ENCODE measurements at regions not wholly inside any gene's neighbourhood (a gene's known extent, or its start where the extent isn't known, plus 50 kb on each side); places are given as distances from the start of the nearest gene placed in this dataset.
"Not testable (repeated sequence)": the region's sequence is repeated elsewhere in the genome, so short reads cannot be mapped to it uniquely, and the experiment has no call there.

GRCh38 chr13:73661687-73662425 is 472.3 kb downstream of the KLF12 start:
- DNase-seq = no peak

GRCh38 chr13:73661066-73661465 is 473.1 kb downstream of the KLF12 start:
- no peak for DNase-seq

GRCh38 chr13:73658639-73659038 is 475.6 kb downstream of the KLF12 start:
- no peak for DNase-seq

DNA sequence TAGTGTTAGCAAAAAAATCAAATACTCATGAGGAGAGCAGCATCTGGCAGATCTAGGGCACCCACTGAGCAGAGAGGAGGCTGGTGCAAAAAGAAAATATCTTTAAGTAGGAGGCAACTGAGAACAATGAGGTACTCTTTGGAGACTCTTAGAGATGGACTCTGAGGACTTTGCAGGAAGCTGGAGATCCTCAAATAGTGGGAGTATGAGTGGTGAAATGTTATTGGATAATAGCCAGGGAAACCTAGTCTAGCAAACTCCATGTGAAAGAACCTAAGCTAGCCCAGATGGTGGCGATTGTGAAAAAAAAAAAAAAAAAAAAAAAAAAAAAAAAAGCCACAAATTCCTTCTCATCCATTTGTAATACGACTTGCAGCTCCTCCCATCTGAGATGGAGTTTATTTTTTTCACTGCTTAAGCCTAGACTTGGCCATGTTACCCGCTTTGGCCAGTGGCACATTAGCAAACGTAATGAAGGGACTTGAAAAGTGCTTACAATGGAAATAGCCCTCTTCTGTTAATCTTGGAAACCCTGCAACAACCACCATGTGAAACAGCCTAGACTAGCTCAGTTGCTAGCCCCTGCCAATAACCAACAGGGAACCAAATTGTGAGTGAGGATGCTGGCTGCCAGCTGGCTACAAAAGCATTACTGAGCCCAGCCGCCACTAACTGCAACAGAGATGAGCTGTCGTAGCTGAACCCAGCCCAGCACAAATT is 476.2 kb downstream of the KLF12 start:
- DNase-seq = no peak

DNA sequence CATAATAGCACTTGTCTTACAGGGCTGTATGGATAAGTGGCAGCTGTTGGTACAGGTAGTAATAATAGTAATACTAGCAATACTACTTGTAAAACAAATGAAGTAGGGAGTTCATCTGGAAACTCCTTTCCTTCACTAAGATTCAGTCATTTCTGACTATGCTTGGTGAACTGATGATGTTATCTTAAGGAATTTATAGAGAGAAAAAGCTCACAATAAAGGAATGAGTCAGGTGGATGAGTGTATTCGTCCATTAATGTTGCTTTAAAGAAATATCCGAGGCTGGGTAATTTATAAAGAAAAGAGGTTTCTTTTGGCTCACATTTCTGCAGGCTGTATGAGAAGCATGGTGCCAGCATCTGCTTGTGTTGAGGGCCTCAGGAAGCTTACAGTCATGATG is 477.3 kb downstream of the KLF12 start:
- DNase-seq = no peak

- no peak for DNase-seq
Measured at GRCh38 chr13:73653688-73654087, 480.5 kb downstream of the KLF12 start.

- DNase-seq = no peak
Measured at GRCh38 chr13:73647417-73647816, 486.8 kb downstream of the KLF12 start.

GRCh38 chr13:73640476-73641179 is 493.6 kb downstream of the KLF12 start:
- not testable (repeated sequence) for DNase-seq

DNA sequence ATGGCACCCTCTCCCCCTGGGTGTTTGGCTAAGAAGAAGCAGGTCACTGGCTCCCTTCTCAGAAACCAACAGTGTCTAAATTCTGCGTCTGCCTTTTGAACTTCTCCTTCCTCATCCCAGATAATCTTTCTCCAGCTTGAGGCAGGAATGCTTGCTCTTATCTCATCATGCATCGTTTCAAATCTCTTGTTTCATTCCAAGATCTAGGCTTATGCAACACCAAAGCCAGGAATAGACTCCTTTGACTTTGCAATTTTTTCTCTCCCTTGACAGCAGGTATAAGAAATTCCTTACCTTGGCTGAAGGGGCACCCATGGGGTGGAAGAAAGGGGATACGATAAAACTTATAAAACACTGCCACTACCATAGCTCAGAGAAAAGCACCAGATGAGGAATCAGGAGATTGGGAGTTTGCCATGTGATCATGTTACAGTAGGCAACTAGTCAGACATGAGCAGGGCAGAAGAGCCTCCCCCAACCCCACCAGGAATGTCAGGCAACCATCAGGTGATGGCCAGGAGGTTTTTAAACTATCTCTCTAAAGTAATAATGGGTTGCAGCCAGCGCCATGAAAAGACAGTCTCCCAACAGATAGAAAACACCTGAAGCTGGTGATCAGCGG is 498.9 kb downstream of the KLF12 start:
- no peak for DNase-seq

- DNase-seq = no peak
Measured at GRCh38 chr13:73633817-73634460, 500.3 kb downstream of the KLF12 start.

DNA sequence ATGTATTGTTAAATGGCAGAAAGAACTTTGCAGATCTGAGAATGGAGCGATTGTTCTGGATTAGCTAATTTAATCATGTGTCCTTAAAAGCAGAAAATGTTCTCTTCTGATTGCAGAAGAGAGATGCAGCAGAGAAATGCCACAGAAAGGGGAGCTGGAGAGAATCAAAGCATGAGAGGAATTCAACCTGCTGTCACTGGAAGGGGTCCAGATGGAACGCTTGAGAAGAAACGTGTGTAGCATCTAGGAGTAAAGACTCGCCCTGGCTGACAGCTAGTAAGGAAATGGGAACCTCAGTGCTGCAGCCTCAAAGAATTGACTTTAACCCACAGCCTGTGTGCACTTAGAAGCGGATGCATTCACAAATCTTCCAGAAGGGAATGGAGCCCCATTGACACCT is 502.8 kb downstream of the KLF12 start:
- DNase-seq = no peak

DNA sequence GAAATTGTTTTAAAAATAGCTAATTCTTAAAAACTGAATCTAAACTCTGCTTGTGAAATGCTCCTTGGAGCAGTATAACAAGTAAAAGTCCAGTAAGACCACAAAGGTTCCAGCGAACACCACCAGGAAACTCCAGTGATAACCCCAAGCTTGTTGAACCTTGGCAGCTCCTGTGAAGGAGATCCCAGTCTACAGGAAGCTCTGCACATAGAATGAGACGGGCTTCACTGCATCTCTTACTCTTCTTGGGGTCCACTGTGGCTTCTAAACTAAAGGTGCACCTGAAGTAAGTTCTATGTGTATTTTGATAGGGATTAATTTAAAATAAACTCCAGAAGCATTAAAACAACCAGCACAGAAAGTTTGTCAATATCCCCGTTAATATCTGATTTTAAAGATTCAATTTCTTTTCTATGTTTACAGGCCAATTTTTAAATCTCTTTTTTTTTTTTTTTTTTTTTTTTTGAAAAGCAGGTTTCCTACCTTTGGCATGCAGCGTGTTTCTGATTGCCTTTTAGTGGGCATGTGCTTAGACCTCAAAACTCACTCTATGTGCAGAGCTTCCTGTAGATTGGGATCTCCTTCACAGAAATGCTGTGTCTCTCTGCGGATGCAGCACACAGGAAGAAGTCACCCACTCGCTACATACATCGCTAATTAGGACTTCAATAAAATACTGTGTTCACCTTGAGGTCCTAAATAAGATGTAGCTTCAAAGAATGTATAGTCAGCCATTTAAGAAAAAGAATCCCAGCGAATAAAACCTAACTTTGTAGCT is 508.5 kb downstream of the KLF12 start:
- DNase-seq = peak in 3 of 5 experiments; percentile 8 to 98 (median 34)

DNA sequence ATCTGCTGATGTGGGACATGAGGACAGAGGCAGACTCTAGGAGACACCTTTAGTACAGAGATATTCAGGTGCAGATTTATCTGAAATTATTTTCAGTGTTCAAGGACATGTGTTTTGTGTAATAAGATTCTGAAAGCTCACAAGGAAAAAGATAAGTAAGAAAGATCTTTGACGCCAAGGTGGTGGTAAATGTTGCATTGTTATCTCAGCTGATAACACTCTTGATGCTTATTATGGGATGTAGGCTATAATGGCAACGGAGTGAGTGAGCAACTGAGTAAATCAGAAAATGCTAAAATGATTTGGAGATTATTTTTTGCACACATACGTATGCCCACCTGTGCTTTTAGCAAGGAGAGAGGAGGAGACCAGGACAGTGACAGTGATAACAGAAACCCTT is 510.9 kb downstream of the KLF12 start:
- peak in 1 of 5 experiments; percentile 79 for DNase-seq

DNA sequence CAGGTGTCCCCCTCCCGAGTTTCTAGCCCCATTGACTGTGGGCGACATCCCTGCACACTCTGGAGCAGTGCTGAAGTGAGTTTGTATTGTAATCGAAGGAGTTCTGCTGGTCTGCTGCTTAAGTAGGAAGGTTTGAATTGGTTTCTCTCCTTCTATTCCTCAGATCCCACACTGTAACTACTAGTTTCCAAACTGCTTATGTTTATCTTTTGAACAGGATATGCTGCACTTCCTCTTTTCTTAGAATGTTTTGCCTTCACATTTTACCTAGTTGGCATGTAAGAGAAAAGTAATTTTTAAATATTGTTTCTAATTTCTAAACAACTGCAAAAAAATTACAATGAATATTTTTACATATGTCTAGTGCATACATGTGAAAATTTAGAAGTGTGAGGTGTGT is 511.8 kb downstream of the KLF12 start:
- DNase-seq = peak in 1 of 5 experiments; percentile 9

- DNase-seq = no peak
Measured at GRCh38 chr13:73618275-73618865, 515.8 kb downstream of the KLF12 start.

- DNase-seq = no peak
Measured at GRCh38 chr13:73616861-73617260, 517.3 kb downstream of the KLF12 start.

DNA sequence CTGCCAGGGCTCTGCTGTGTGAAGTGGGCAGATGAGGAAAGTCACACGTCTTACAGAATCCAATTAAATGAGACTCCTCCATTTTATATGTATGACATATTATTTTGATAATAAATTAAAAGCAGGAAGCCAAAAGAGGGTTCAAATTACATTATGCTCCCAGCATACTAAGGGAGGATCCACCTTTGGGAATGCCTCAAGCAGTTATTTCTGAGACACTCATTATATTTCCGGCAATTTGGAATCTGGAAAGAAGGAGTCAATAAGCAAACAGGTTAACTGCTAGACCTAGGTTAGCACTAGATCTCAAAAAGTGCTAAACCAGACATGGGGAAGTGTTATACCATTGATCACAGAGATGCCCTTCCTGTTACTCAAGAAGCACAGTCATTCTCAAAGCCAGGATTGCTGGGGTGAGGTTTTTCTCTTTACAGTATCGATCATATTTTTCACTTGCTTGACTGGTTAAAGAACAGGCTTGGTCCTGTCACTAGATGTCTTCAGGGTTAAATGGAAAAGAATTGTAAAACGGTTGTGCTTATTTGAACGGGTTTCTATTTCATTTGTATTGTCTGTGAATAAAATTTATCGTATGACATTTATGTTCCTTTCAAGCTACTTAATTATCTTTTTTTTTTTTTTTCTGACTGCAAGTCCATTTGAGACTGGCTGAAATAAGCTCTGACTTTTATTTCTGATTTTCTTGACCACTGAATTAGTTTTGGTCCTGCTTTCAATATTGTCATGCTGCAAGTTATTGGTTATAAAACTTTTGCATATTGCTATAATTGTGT is 523.2 kb downstream of the KLF12 start:
- peak in 1 of 5 experiments; percentile 70 for DNase-seq

- no peak for DNase-seq
Measured at GRCh38 chr13:73608711-73609485, 525.3 kb downstream of the KLF12 start.

DNA sequence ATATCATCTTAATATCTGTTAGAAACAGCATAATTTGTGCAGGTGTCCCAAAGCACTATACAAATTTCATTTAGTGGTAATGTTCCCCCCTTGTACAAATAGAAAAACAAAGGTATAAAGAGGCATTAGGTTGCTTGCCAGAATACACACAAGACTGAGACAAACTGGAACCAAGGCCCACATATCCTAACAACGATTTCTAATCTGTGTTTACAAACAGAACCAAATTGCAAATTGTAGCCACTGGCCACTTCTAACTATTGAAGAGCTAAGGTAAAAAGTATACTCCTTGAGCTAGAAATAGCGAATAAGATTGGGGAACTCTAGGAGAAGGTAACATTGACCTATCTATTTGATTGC is 526.1 kb downstream of the KLF12 start:
- DNase-seq = no peak
